ENCODE measurements at regions not wholly inside any gene's neighbourhood (a gene's known extent, or its start where the extent isn't known, plus 50 kb on each side); places are given as distances from the start of the nearest gene placed in this dataset.

- H2AFZ ChIP-seq (replicated peaks; ENCODE audit: low read length, poor library complexity) = no peak overlapping the region
- H3K9ac ChIP-seq (ENCODE audit: low read depth, low read length) = no peak overlapping the region
- no peaks in the 10 kb centered on the region for H3K79me1 ChIP-seq (ENCODE audit: low read depth in 1 of 2, low read length in 2 of 2)
- H3K18ac ChIP-seq (ENCODE audit: low read depth, low read length) = no peak overlapping the region
- H2AK9ac ChIP-seq (replicated peaks; ENCODE audit: low read depth, low read length, poor library complexity) = no peak overlapping the region
- 80% methylated on average over 4 of the region's 7 CpGs; no CpG with 5 or more reads in 1 of the 2 experiments for WGBS, 2 experiments (ENCODE audit: extremely low coverage in 2 of 2, insufficient read length in 1 of 2)
- H2BK20ac ChIP-seq (ENCODE audit: low read depth, low read length) = no peak overlapping the region
- BruUV-seq (replicated peaks) = no TSS peak
- H3K4me1 ChIP-seq (ENCODE audit: control insufficient read depth, insufficient read depth, low read length) = no peaks in the 10 kb centered on the region
- H2BK5ac ChIP-seq (ENCODE audit: low read depth, low read length, poor library complexity, severe bottlenecking) = no peak overlapping the region
- no peak overlapping the region for H3K4ac ChIP-seq (ENCODE audit: low read depth, low read length)
- peaks cover 10% of the 10 kb centered on the region for H3K9me3 ChIP-seq (ENCODE audit: control insufficient read depth, insufficient read depth, low read length)
- H3K27me3 ChIP-seq (ENCODE audit: control insufficient read depth, insufficient read depth, low read length) = peaks cover 2% of the 10 kb centered on the region; the same call in 1 of the 2 replicates
- no peak overlapping the region for H2BK120ac ChIP-seq (ENCODE audit: low read depth, low read length)
- H4K5ac ChIP-seq (ENCODE audit: low read depth, low read length) = no peak overlapping the region
- no peak overlapping the region for H3K4me2 ChIP-seq (ENCODE audit: low read depth, low read length)
- H2BK15ac ChIP-seq (ENCODE audit: low read depth, low read length) = no peak overlapping the region
- TF ChIP-seq POLR2A (IDR thresholded peaks at IDR 0.05; ENCODE audit: low read depth, low read length) (no peak), RCOR1 (IDR thresholded peaks at IDR 0.05; ENCODE audit: insufficient replicate concordance, low read length) (no peak), MXI1 (IDR thresholded peaks at IDR 0.05; ENCODE audit: borderline replicate concordance, low read depth, low read length) (no peak), CEBPB (IDR thresholded peaks at IDR 0.05; ENCODE audit: low read depth, low read length) (no peak), MAZ (IDR thresholded peaks at IDR 0.05; ENCODE audit: borderline replicate concordance, low read depth, low read length) (no peak), ELK1 (IDR thresholded peaks at IDR 0.05; ENCODE audit: borderline replicate concordance, low read depth, low read length) (no peak), MAFK (IDR thresholded peaks at IDR 0.05; ENCODE audit: low read depth, low read length) (no peak), RFX5 (IDR thresholded peaks at IDR 0.05; ENCODE audit: low read depth, low read length) (no peak), RAD21 (IDR thresholded peaks at IDR 0.05; ENCODE audit: low read length) (no peak), SMC3 (IDR thresholded peaks at IDR 0.05; ENCODE audit: low read depth, low read length) (no peak), CHD1 (IDR thresholded peaks at IDR 0.05; ENCODE audit: low read depth, low read length) (no peak), USF2 (IDR thresholded peaks at IDR 0.05; ENCODE audit: low read depth, low read length) (no peak), BHLHE40 (IDR thresholded peaks at IDR 0.05; ENCODE audit: low read depth, low read length) (no peak), NFE2L2 (IDR thresholded peaks at IDR 0.05; ENCODE audit: low read depth, low read length) (no peak), CTCF (conservative IDR thresholded peaks at IDR 0.05; ENCODE audit: low read depth, low read length) (no peak), FOS (IDR thresholded peaks at IDR 0.05; ENCODE audit: low read depth, low read length) (no peak)
- dilution Hi-C loops (cut with HindIII; ENCODE audit: low sequenced_read_pairs, unreplicated experiment) (no loop called here), in situ Hi-C loops (cut with MboI; ENCODE audit: low sequenced_read_pairs) (no loop called here), intact Hi-C loops (cut with micrococcal nuclease) (no loop called here)
- H3K14ac ChIP-seq (replicated peaks; ENCODE audit: low read depth, low read length) = no peak overlapping the region
- DNase-seq = no peak
- no peak overlapping the region for H2AK5ac ChIP-seq (ENCODE audit: low read depth, low read length)
- no peak overlapping the region for H4K8ac ChIP-seq (ENCODE audit: low read depth in 2 of 2, low read length in 2 of 2)
- no peak overlapping the region for H4K91ac ChIP-seq (ENCODE audit: insufficient read depth, low read depth, low read length)
- no peak overlapping the region for H3K4me3 ChIP-seq (ENCODE audit: insufficient read depth, low read depth, low read length)
- H3K36me3 ChIP-seq (ENCODE audit: control insufficient read depth, insufficient read depth, low read length) = no peaks in the 10 kb centered on the region
- H3K27ac ChIP-seq (ENCODE audit: insufficient read depth, low read length) = no peak overlapping the region
- H3K56ac ChIP-seq (ENCODE audit: extremely low read depth, insufficient read depth, low read length) = no peak overlapping the region
- POLR2A ChIA-PET (ENCODE audit: unreplicated experiment) = no interaction called here
- no peaks in the 10 kb centered on the region for H4K20me1 ChIP-seq (ENCODE audit: insufficient read depth, low read length)
- ATAC-seq (ENCODE audit: low read depth) = no peak
- CTCF ChIA-PET = no interaction called here
- H3K23ac ChIP-seq (ENCODE audit: low read depth, low read length) = no peak overlapping the region
- H3K9me1 ChIP-seq (ENCODE audit: insufficient read depth, low read length) = no peaks in the 10 kb centered on the region
Measured at GRCh38 chr9:135183069-135183468, 95.6 kb downstream of the OLFM1 start.

All from IMR-90 (cell line).